GM12878 (cell line): ENCODE measurements at regions not wholly inside any gene's neighbourhood (a gene's known extent, or its start where the extent isn't known, plus 50 kb on each side); places are given as distances from the start of the nearest gene placed in this dataset.

Experiments used
- ATAC-seq: fragments of 200-7000 bp; cut with Tn5 transposase; 3 replicates; pipeline ENCODE4 v1.9.1; 2020; ENCODE audit warnings: mild to moderate bottlenecking, moderate library complexity
- BruUV-seq: library from RNA; stranded (reverse); fragments of 400-500 nt; replicated peaks from 2 replicates; lab custom pipeline; 2021; lab: Mats Ljungman, UMichigan
- CTCF ChIA-PET: fragments of 300-600 bp; sonication (Branson Sonifier 250); formaldehyde crosslinking; extraction: SDS; loops from one replicate; lab custom pipeline; 2021; ENCODE audit warnings: inconsistent platforms; lab: Yijun Ruan, JAX
- POLR2A ChIA-PET: fragments of 350-600 bp; formaldehyde crosslinking; extraction: SDS; loops from one replicate; lab custom pipeline; 2021; ENCODE audit warnings: inconsistent platforms; lab: Charles Lee
- RAD21 ChIA-PET: fragments of 300-600 bp; sonication (Branson Sonifier 250); formaldehyde crosslinking; loops from one replicate; lab custom pipeline; 2023; ENCODE audit warnings: antibody characterized with exemption; ENCODE audit not compliant: unreplicated experiment; lab: Charles Lee
- SMC1A ChIA-PET: fragments of 300-600 bp; sonication (Branson Sonifier 250); formaldehyde crosslinking; loops from one replicate; lab custom pipeline; 2023; ENCODE audit not compliant: unreplicated experiment, uncharacterized antibody; lab: Charles Lee
- DNase-seq: peaks from one replicate; pipeline ENCODE4 v3.0.0-alpha.2; 2011; ENCODE audit warnings: low read depth, low spot score
- FAIRE-seq: peaks from 3 replicates; lab custom pipeline; 2011; peaks lifted over from hg19 to GRCh38; lab: Jason Lieb, UNC
- H2AFZ ChIP-seq: 2 replicates; pipeline ENCODE4 v1.6.0; 2011; ENCODE audit warnings: low read depth, low read length, control low read depth; ENCODE audit not compliant: control insufficient read depth
- H3K27ac ChIP-seq: 2 replicates; pipeline ENCODE4 v1.5.1; 2011; ENCODE audit warnings: control low read depth; ENCODE audit not compliant: control insufficient read depth, insufficient read depth
- H3K27me3 ChIP-seq, 2 experiments: replicated peaks in 1 of 2; 2 replicates each; pipeline versions ENCODE4 v1.6.0 to v1.6.1; 2011; ENCODE audit warnings: low read length in 1 of 2; ENCODE audit not compliant: control insufficient read depth in 2 of 2, insufficient read depth in 2 of 2
- H3K36me3 ChIP-seq, 2 experiments: 2 replicates each; pipeline ENCODE4 v1.5.1; 2011; ENCODE audit warnings: low read length in 1 of 2; ENCODE audit not compliant: control insufficient read depth in 2 of 2, insufficient read depth in 2 of 2
- H3K4me1 ChIP-seq: 2 replicates; pipeline ENCODE4 v1.6.1; 2011; ENCODE audit warnings: mild to moderate bottlenecking, low read length, moderate library complexity, mixed read lengths; ENCODE audit not compliant: control insufficient read depth, insufficient read depth
- H3K4me2 ChIP-seq: 2 replicates; pipeline ENCODE4 v1.6.0; 2011; ENCODE audit warnings: control low read depth; ENCODE audit not compliant: control insufficient read depth, insufficient read depth
- H3K4me3 ChIP-seq: fragments of 200-600 bp; sonication (generic); 2 replicates; pipeline ENCODE4 v1.5.1; 2016
- H3K79me2 ChIP-seq: 2 replicates; pipeline ENCODE4 v1.6.0; 2011; ENCODE audit warnings: low read length; ENCODE audit not compliant: control insufficient read depth, insufficient read depth
- H3K9ac ChIP-seq: 2 replicates; pipeline ENCODE4 v1.8.0; 2011; ENCODE audit warnings: low read length, control low read depth, mixed read lengths; ENCODE audit not compliant: control insufficient read depth, insufficient read depth
- H3K9me3 ChIP-seq: replicated peaks from 3 replicates; pipeline ENCODE4 v1.5.1; 2011; ENCODE audit warnings: mild to moderate bottlenecking, low read length; ENCODE audit not compliant: control insufficient read depth, insufficient read depth
- H4K20me1 ChIP-seq: 2 replicates; pipeline ENCODE4 v1.6.0; 2011; ENCODE audit not compliant: control insufficient read depth, insufficient read depth
- DPF2 ChIP-seq: fragments of 450-650 bp; IDR thresholded peaks from 2 replicates; pipeline ENCODE4 v1.6.1; 2017; ENCODE audit warnings: mild to moderate bottlenecking
- IRF5 ChIP-seq: fragments of 450-650 bp; IDR thresholded peaks from 2 replicates; pipeline ENCODE4 v1.6.1; 2017; ENCODE audit warnings: borderline replicate concordance
- LARP7 ChIP-seq: fragments of 450-650 bp; IDR thresholded peaks from 2 replicates; pipeline ENCODE4 v1.6.1; 2017; ENCODE audit warnings: mild to moderate bottlenecking
- MLLT1 ChIP-seq: fragments of 450-650 bp; IDR thresholded peaks from 2 replicates; pipeline ENCODE4 v1.6.1; 2016; ENCODE audit warnings: mild to moderate bottlenecking
- NKRF ChIP-seq: fragments of 450-650 bp; conservative IDR thresholded peaks from 2 replicates; pipeline ENCODE4 v1.6.1; 2017; ENCODE audit warnings: mild to moderate bottlenecking, moderate library complexity
- POLR2AphosphoS5 ChIP-seq: IDR thresholded peaks from 2 replicates; pipeline ENCODE4 v1.6.1; 2011; ENCODE audit warnings: mild to moderate bottlenecking, low read length, inconsistent platforms
- STAT3 ChIP-seq: IDR thresholded peaks from 2 replicates; pipeline ENCODE4 v1.6.1; 2011; ENCODE audit warnings: low read depth, low read length, improper control_type of control experiment
- WGBS: methylation state at CpG from one replicate; pipeline ENCODE4 v1.1.6; 2016; ENCODE audit warnings: low lambda C conversion rate; ENCODE audit not compliant: insufficient replicate concordance, insufficient coverage; ENCODE audit errors: missing lambda C conversion rate; 5-methylcytosine and 5-hydroxymethylcytosine counted together
- in situ Hi-C: fragments of 300-500 bp; cut with MboI; formaldehyde crosslinking; loops from 9 replicates; pipeline ENCODE4 v1.14.3; 2018; ENCODE audit warnings: mixed read lengths
- intact Hi-C: fragments of 100-400 bp; cut with micrococcal nuclease; formaldehyde crosslinking; loops from one replicate; pipeline ENCODE4 v1.14.2; 2022; ENCODE audit not compliant: unreplicated experiment
- TF ChIP-seq, protein P1 (sequence below): IDR thresholded peaks from 2 replicates; pipeline ENCODE4 v1.6.1; 2011; ENCODE audit warnings: borderline replicate concordance, low read depth, mild to moderate bottlenecking, moderate library complexity, low read length; ENCODE audit not compliant: insufficient read depth, poor library complexity, severe bottlenecking

DNA sequence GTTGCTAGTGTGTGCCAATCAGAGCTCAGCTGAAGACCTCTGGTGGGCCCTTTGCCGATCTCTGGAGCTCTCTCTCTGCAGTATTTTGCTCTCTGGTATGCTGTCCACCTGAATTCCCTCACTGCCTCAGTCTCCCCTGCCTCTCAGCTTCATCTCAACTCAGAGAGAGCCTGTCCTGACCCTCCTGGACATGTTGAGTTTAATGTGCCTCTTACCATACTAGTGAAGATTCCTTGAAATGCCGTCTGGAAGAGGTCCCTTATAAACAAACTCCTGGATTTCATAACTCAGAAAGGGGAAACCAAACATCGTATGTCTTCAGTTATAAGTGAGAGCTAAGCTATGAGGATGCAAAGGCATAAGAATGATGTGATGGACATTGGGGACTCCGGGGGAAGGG, 231.1 kb upstream of the ZNF217 start:
- no TSS peak for BruUV-seq
- ATAC-seq: no peak
- Histone ChIP-seq H3K9me3 (no peaks in the 10 kb centered on the region; the same call in 2 of the 3 replicates), H3K4me2 (no peak overlapping the region), H3K27ac (no peak overlapping the region), H2AFZ (no peak overlapping the region), H4K20me1 (no peaks in the 10 kb centered on the region), H3K79me2 (no peaks in the 10 kb centered on the region), H3K27me3 (no peaks in the 10 kb centered on the region), H3K4me1 (peaks cover 24% of the 10 kb centered on the region), H3K4me3 (no peak overlapping the region), H3K36me3 (no peaks in the 10 kb centered on the region), H3K9ac (no peak overlapping the region)
- ChIA-PET CTCF (interaction anchor here (1.1 to 1.9 kb wide), 3 partner anchors 11 to 76 kb away, joined by 3 to 4 read pairs (median 3); no protein-coding TSS in a partner anchor), SMC1A (interaction anchor here (0.7 to 2.3 kb wide), 11 partner anchors 8 to 126 kb away, joined by 3 to 9 read pairs (median 4); no protein-coding TSS in a partner anchor), POLR2A (no interaction called here), RAD21 (interaction anchor here (1.0 to 2.1 kb wide), 3 partner anchors 67 to 89 kb away, joined by 3 to 11 read pairs (median 5); no protein-coding TSS in a partner anchor)
- no peak for FAIRE-seq
- WGBS: 97% methylated on average over 4 of the region's 4 CpGs
- DNase-seq: no peak
- in situ Hi-C loops (no loop called here), intact Hi-C loops (no loop called here)
- TF ChIP-seq, protein P1, sequence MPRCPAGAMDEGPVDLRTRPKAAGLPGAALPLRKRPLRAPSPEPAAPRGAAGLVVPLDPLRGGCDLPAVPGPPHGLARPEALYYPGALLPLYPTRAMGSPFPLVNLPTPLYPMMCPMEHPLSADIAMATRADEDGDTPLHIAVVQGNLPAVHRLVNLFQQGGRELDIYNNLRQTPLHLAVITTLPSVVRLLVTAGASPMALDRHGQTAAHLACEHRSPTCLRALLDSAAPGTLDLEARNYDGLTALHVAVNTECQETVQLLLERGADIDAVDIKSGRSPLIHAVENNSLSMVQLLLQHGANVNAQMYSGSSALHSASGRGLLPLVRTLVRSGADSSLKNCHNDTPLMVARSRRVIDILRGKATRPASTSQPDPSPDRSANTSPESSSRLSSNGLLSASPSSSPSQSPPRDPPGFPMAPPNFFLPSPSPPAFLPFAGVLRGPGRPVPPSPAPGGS: no peak
- no peak for TF ChIP-seq LARP7
- no peak for TF ChIP-seq DPF2
- TF ChIP-seq STAT3: no peak
- TF ChIP-seq NKRF: no peak
- TF ChIP-seq MLLT1: no peak
- no peak for TF ChIP-seq IRF5
- no peak for TF ChIP-seq POLR2AphosphoS5
